WTC11 (cell line): ENCODE measurements at regions not wholly inside any gene's neighbourhood (a gene's known extent, or its start where the extent isn't known, plus 50 kb on each side); places are given as distances from the start of the nearest gene placed in this dataset.

Experiments used
- ATAC-seq: fragments of 200-7000 bp; cut with Tn5 transposase; 2 replicates; pipeline ENCODE4 v1.10.0; 2021; ENCODE audit warnings: mild to moderate bottlenecking, moderate library complexity
- CTCF ChIA-PET: fragments of 300-600 bp; sonication (Branson Sonifier 250); formaldehyde crosslinking; loops from one replicate; lab custom pipeline; 2021; ENCODE audit warnings: antibody characterized with exemption; lab: Charles Lee
- POLR2A ChIA-PET: fragments of 350-600 bp; sonication (Branson Sonifier 250); formaldehyde crosslinking; loops from one replicate; lab custom pipeline; 2021; ENCODE audit warnings: antibody characterized with exemption; lab: Charles Lee
- DNase-seq: peaks from one replicate; pipeline ENCODE4 v3.0.0; 2021; ENCODE audit warnings: low spot score
- H3K27ac Mint-ChIP-seq: 2 replicates; pipeline ENCODE4 v1.8.0; 2021; ENCODE audit warnings: mixed read lengths
- H3K27me3 Mint-ChIP-seq: 2 replicates; pipeline ENCODE4 v1.8.0; 2021; ENCODE audit warnings: low read depth, mild to moderate bottlenecking, moderate library complexity, mixed read lengths
- H3K36me3 Mint-ChIP-seq: 2 replicates; pipeline ENCODE4 v1.8.0; 2021; ENCODE audit warnings: mixed read lengths
- H3K4me1 Mint-ChIP-seq: 2 replicates; pipeline ENCODE4 v1.8.0; 2022; ENCODE audit warnings: mixed read lengths
- H3K4me3 Mint-ChIP-seq: 2 replicates; pipeline ENCODE4 v1.8.0; 2021; ENCODE audit warnings: mild to moderate bottlenecking, moderate library complexity, mixed read lengths
- H3K9me3 Mint-ChIP-seq: 2 replicates; pipeline ENCODE4 v1.8.0; 2021; ENCODE audit warnings: mixed read lengths
- CBFB ChIP-seq: sonication (generic); formaldehyde crosslinking; IDR thresholded peaks from 2 replicates; pipeline ENCODE4 v1.8.1; 2022; ENCODE audit warnings: mild to moderate bottlenecking, low read depth, missing genetic modification reagents
- CREM ChIP-seq: sonication (generic); formaldehyde crosslinking; IDR thresholded peaks from 2 replicates; pipeline ENCODE4 v1.8.1; 2022; ENCODE audit warnings: mild to moderate bottlenecking, missing genetic modification reagents, moderate library complexity
- ELF4 ChIP-seq: sonication (generic); formaldehyde crosslinking; IDR thresholded peaks from 2 replicates; pipeline ENCODE4 v1.8.1; 2022; ENCODE audit warnings: low read depth, mild to moderate bottlenecking, moderate library complexity, missing genetic modification reagents
- NFE2L1 ChIP-seq: sonication (generic); formaldehyde crosslinking; IDR thresholded peaks from 2 replicates; pipeline ENCODE4 v1.8.1; 2023; ENCODE audit warnings: missing genetic modification reagents
- NFYB ChIP-seq: sonication (generic); formaldehyde crosslinking; conservative IDR thresholded peaks from 2 replicates; pipeline ENCODE4 v1.8.0; 2022; ENCODE audit warnings: low read depth, missing genetic modification reagents
- NR3C1 ChIP-seq: sonication (generic); formaldehyde crosslinking; conservative IDR thresholded peaks from 2 replicates; pipeline ENCODE4 v1.8.1; 2023; ENCODE audit warnings: low read depth, mild to moderate bottlenecking, missing genetic modification reagents
- PRDM15 ChIP-seq: sonication (generic); formaldehyde crosslinking; IDR thresholded peaks from 2 replicates; pipeline ENCODE4 v1.8.0; 2022; ENCODE audit warnings: missing genetic modification reagents
- RORB ChIP-seq: fragments of 250-450 bp; sonication (Bioruptor Pico); IDR thresholded peaks from 2 replicates; pipeline ENCODE4 v1.9.0; 2021; ENCODE audit warnings: mild to moderate bottlenecking
- SMAD3 ChIP-seq: sonication (generic); formaldehyde crosslinking; IDR thresholded peaks from 2 replicates; pipeline ENCODE4 v1.8.0; 2022; ENCODE audit warnings: missing genetic modification reagents, mild to moderate bottlenecking, borderline replicate concordance
- SOX15 ChIP-seq: fragments of 250-450 bp; sonication (Bioruptor Pico); IDR thresholded peaks from 2 replicates; pipeline ENCODE4 v1.9.0; 2021; ENCODE audit warnings: mild to moderate bottlenecking
- SP1 ChIP-seq: sonication (generic); formaldehyde crosslinking; conservative IDR thresholded peaks from 2 replicates; pipeline ENCODE4 v1.8.1; 2022; ENCODE audit warnings: missing genetic modification reagents
- TCF7 ChIP-seq: sonication (generic); formaldehyde crosslinking; IDR thresholded peaks from 2 replicates; pipeline ENCODE4 v1.8.0; 2022; ENCODE audit warnings: mild to moderate bottlenecking, low read depth, missing genetic modification reagents, moderate library complexity
- TEAD1 ChIP-seq: sonication (generic); formaldehyde crosslinking; IDR thresholded peaks from 2 replicates; pipeline ENCODE4 v1.8.0; 2022; ENCODE audit warnings: mild to moderate bottlenecking, missing genetic modification reagents
- ZNF121 ChIP-seq: sonication (generic); formaldehyde crosslinking; IDR thresholded peaks from 2 replicates; pipeline ENCODE4 v1.8.0; 2023; ENCODE audit warnings: missing genetic modification reagents
- ZNF219 ChIP-seq: sonication (generic); formaldehyde crosslinking; IDR thresholded peaks from 2 replicates; pipeline ENCODE4 v1.8.0; 2023; ENCODE audit warnings: missing genetic modification reagents, mild to moderate bottlenecking, borderline replicate concordance
- ZNF281 ChIP-seq: sonication (generic); formaldehyde crosslinking; IDR thresholded peaks from 2 replicates; pipeline ENCODE4 v1.8.0; 2023; ENCODE audit warnings: mild to moderate bottlenecking, missing genetic modification reagents
- ZNF423 ChIP-seq: fragments of 250-450 bp; sonication (Bioruptor Pico); IDR thresholded peaks from 2 replicates; pipeline ENCODE4 v2.1.2; 2022; ENCODE audit warnings: mild to moderate bottlenecking, moderate library complexity
- TF ChIP-seq, protein P1 (sequence below): fragments of 250-450 bp; sonication (Bioruptor Pico); IDR thresholded peaks from 2 replicates; pipeline ENCODE4 v1.9.0; 2021; ENCODE audit warnings: moderate library complexity, mild to moderate bottlenecking, inconsistent platforms, borderline replicate concordance

DNA sequence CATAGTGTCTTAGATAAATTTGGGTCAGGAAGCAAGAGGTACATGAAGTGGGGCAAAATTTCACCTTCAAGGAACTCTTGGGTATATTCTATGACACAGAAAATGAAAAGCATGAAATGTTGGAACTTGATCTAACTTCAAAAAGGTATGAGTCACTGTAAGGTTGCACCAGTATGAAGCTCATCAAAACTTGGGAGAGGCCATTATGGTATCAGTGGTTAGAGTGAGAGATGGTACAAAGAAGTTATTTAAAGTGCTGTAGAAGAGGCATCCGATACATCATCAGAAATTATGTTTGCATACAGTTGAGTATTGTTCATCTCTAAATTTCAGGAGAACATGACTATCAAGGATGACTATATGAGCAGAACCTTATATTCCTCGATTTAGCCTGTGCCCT is 302.9 kb upstream of the SUCLG2 start (continued):
- no peak for TF ChIP-seq NFYB (CRISPR knock-in tag)
- no peak for TF ChIP-seq ZNF121 (CRISPR knock-in tag)
- TF ChIP-seq ZNF423 (CRISPR knock-in tag) = no peak
- no peak for TF ChIP-seq PRDM15 (CRISPR knock-in tag)
- TF ChIP-seq TCF7 = no peak
- TF ChIP-seq CBFB (CRISPR knock-in tag) = no peak

- TF ChIP-seq SMAD3 (CRISPR knock-in tag) (no peak), TEAD1 (CRISPR knock-in tag) (no peak), CREM (CRISPR knock-in tag) (no peak), ZNF281 (CRISPR knock-in tag) (no peak), NR3C1 (CRISPR knock-in tag) (no peak), SP1 (CRISPR knock-in tag) (peak; percentile 59)
- TF ChIP-seq, protein P1, sequence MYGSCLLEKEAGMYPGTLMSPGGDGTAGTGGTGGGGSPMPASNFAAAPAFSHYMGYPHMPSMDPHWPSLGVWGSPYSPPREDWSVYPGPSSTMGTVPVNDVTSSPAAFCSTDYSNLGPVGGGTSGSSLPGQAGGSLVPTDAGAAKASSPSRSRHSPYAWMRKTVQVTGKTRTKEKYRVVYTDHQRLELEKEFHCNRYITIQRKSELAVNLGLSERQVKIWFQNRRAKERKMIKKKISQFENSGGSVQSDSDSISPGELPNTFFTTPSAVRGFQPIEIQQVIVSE (CRISPR knock-in tag) = no peak
- TF ChIP-seq, all 79 proteins: peak for 1
- Mint-ChIP-seq H3K36me3 (peaks cover 12% of the 10 kb centered on the region), H3K4me3 (no peak overlapping the region; the same call in 1 of the 2 replicates), H3K9me3 (peaks cover 45% of the 10 kb centered on the region), H3K4me1 (peaks cover 12% of the 10 kb centered on the region), H3K27ac (peak overlapping the region; percentile 92), H3K27me3 (no peaks in the 10 kb centered on the region)
- DNase-seq (peak; percentile 55), ATAC-seq (peak; percentile 96)
- ChIA-PET CTCF (interaction anchor here (0.6 to 1.0 kb wide), 4 partner anchors 8 to 128 kb away, joined by 3 to 6 read pairs (median 4); no protein-coding TSS in a partner anchor), POLR2A (interaction anchor here (0.9 kb wide), 1 partner anchor 984 kb away, joined by 3 read pairs; the partner anchor contains the start of gene TAFA4)
These were observed 293.5 kb upstream of the SUCLG2 start for GRCh38 chr3:67947808-67948508.

- POLR2A ChIA-PET = no interaction called here
- Mint-ChIP-seq H3K4me1 (peaks cover 12% of the 10 kb centered on the region), H3K36me3 (peaks cover 12% of the 10 kb centered on the region), H3K27ac (no peak overlapping the region), H3K9me3 (peaks cover 37% of the 10 kb centered on the region), H3K4me3 (no peak overlapping the region), H3K27me3 (no peaks in the 10 kb centered on the region)
- no peak for ATAC-seq
- no peak for DNase-seq
- CTCF ChIA-PET = no interaction called here
- no peak for TF ChIP-seq PRDM15 (CRISPR knock-in tag)
- TF ChIP-seq CBFB (CRISPR knock-in tag) = no peak
- no peak for TF ChIP-seq SOX15 (CRISPR knock-in tag)
- TF ChIP-seq ZNF423 (CRISPR knock-in tag) = no peak
- no peak for TF ChIP-seq ZNF219 (CRISPR knock-in tag)
- no peak for TF ChIP-seq ELF4
- TF ChIP-seq ZNF281 (CRISPR knock-in tag) = no peak
- TF ChIP-seq, protein P1 (CRISPR knock-in tag) = no peak
- TF ChIP-seq RORB (CRISPR knock-in tag) = no peak
- TF ChIP-seq NFE2L1 (CRISPR knock-in tag) = no peak
These were observed 292.0 kb upstream of the SUCLG2 start for GRCh38 chr3:67946436-67946835.
